ENCODE measurements at regions not wholly inside any gene's neighbourhood (a gene's known extent, or its start where the extent isn't known, plus 50 kb on each side); places are given as distances from the start of the nearest gene placed in this dataset.

GRCh38 chr11:98952107-98952506 lies 68.6 kb upstream of the CNTN5 start:
- DNase-seq: no peak
- Histone ChIP-seq H3K9me3 (peaks cover 0 to 4% (median 0%) of the 10 kb centered on the region in 8 donors), H3K27me3 (replicated peaks in 1 of 7) (no peaks in the 10 kb centered on the region), H3K4me1 (no peaks in the 10 kb centered on the region), H3K27ac (no peak overlapping the region), H3K4me3 (no peak overlapping the region), H3K36me3 (no peaks in the 10 kb centered on the region)
- TF ChIP-seq CTCF (IDR thresholded peaks at IDR 0.05 in 8 of 11, conservative IDR thresholded peaks at IDR 0.05 in 3 of 11) (no peak), POLR2A (IDR thresholded peaks at IDR 0.05) (no peak), POLR2AphosphoS5 (IDR thresholded peaks at IDR 0.05) (no peak)
- intact Hi-C loops (cut with DNase I; ENCODE audit: low total_unique reads): no loop called here
- WGBS, 5 donors: 84 to 93% (median 89%) methylated on average over 2 of the region's 2 CpGs

GRCh38 chr11:98955551-98955950 lies 65.2 kb upstream of the CNTN5 start:
- TF ChIP-seq CTCF (IDR thresholded peaks at IDR 0.05 in 8 of 11, conservative IDR thresholded peaks at IDR 0.05 in 3 of 11) (no peak), POLR2AphosphoS5 (IDR thresholded peaks at IDR 0.05) (no peak), POLR2A (IDR thresholded peaks at IDR 0.05) (no peak)
- 69 to 88% (median 74%) methylated on average over 1 of the region's 1 CpG for WGBS, 5 donors

DNA sequence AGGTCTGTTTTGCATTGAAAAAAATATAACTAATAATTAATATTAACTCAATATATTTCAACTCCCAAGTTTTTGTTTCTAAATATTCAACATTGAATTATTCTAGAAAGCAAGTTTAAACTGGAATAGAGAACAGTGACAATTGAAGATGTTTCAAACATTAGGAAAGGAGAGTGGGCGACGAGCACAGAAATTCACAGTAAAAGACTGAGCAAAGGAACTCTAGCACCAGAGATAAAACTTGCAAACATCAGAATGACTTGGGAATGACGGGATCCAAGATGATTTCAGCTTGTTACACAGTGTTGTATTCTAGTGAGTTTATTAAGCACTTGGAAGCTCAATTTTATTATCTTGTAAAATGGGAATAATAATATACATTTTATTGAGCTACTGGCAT lies 56.6 kb upstream of the CNTN5 start:
- H3K27ac ChIP-seq: no peak overlapping the region
- H3K4me1 ChIP-seq: no peaks in the 10 kb centered on the region
- no peaks in the 10 kb centered on the region for H3K9me3 ChIP-seq
- DNase-seq: no peak
- no peaks in the 10 kb centered on the region for H3K27me3 ChIP-seq (replicated peaks in 1 of 7)
- H3K4me3 ChIP-seq: no peak overlapping the region
- WGBS, 5 donors: 80 to 91% (median 83%) methylated on average over 3 of the region's 3 CpGs
- H3K36me3 ChIP-seq: no peaks in the 10 kb centered on the region
- no peak for TF ChIP-seq POLR2AphosphoS5 (IDR thresholded peaks at IDR 0.05)
- no peak for TF ChIP-seq POLR2A (IDR thresholded peaks at IDR 0.05)
- TF ChIP-seq CTCF (IDR thresholded peaks at IDR 0.05 in 8 of 11, conservative IDR thresholded peaks at IDR 0.05 in 3 of 11): no peak
- intact Hi-C loops (cut with DNase I; ENCODE audit: low total_unique reads): no loop called here

More at GRCh38 chr11:98955551-98955950, 65.2 kb upstream of the CNTN5 start:
- no peaks in the 10 kb centered on the region for H3K4me1 ChIP-seq
- no peaks in the 10 kb centered on the region for H3K27me3 ChIP-seq (replicated peaks in 1 of 7)
- intact Hi-C loops (cut with DNase I; ENCODE audit: low total_unique reads): no loop called here
- peaks cover 0 to 4% (median 0%) of the 10 kb centered on the region in 8 donors for H3K9me3 ChIP-seq
- H3K27ac ChIP-seq: no peak overlapping the region
- no peaks in the 10 kb centered on the region for H3K36me3 ChIP-seq
- H3K4me3 ChIP-seq: no peak overlapping the region
- no peak for DNase-seq

- 41 to 78% (median 50%) methylated on average over 1 of the region's 1 CpG for WGBS, 5 donors
- TF ChIP-seq POLR2AphosphoS5 (IDR thresholded peaks at IDR 0.05): no peak
- no peak for TF ChIP-seq CTCF (IDR thresholded peaks at IDR 0.05 in 8 of 11, conservative IDR thresholded peaks at IDR 0.05 in 3 of 11)
- Histone ChIP-seq H3K4me1 (no peaks in the 10 kb centered on the region), H3K27ac (no peak overlapping the region), H3K9me3 (no peaks in the 10 kb centered on the region), H3K4me3 (no peak overlapping the region), H3K27me3 (replicated peaks in 1 of 7) (no peaks in the 10 kb centered on the region), H3K36me3 (no peaks in the 10 kb centered on the region)
- intact Hi-C loops (cut with DNase I; ENCODE audit: low total_unique reads): no loop called here
- DNase-seq: no peak
Observed at GRCh38 chr11:98965358-98965757, 55.4 kb upstream of the CNTN5 start.
